SK-N-SH treated with all-trans-retinoic acid at 6 μM for 48 hours (cell line): ENCODE measurements at regions not wholly inside any gene's neighbourhood (a gene's known extent, or its start where the extent isn't known, plus 50 kb on each side); places are given as distances from the start of the nearest gene placed in this dataset.

Experiments used
- ARNTL ChIP-seq: fragments of 450-650 bp; formaldehyde crosslinking; IDR thresholded peaks from 2 replicates; pipeline ENCODE4 v1.5.0; 2020; ENCODE audit warnings: low read depth, mild to moderate bottlenecking, moderate library complexity, borderline replicate concordance
- BACH2 ChIP-seq: fragments of 250-450 bp; sonication (Bioruptor Pico); IDR thresholded peaks from 2 replicates; pipeline ENCODE4 v1.9.0; 2021; ENCODE audit warnings: mild to moderate bottlenecking, borderline replicate concordance
- CREB5 ChIP-seq: fragments of 250-450 bp; sonication (Bioruptor Pico); IDR thresholded peaks from 2 replicates; pipeline ENCODE4 v1.5.1; 2020; ENCODE audit warnings: low read depth, mild to moderate bottlenecking, moderate library complexity
- GLIS3 ChIP-seq: fragments of 250-450 bp; sonication (Bioruptor Pico); IDR thresholded peaks from 2 replicates; pipeline ENCODE4 v1.5.0; 2020; ENCODE audit warnings: mild to moderate bottlenecking, moderate library complexity
- ISL1 ChIP-seq: fragments of 250-450 bp; sonication (Bioruptor Pico); IDR thresholded peaks from 2 replicates; pipeline ENCODE4 v2.1.2; 2022; ENCODE audit warnings: mild to moderate bottlenecking, moderate library complexity
- PATZ1 ChIP-seq: fragments of 250-450 bp; sonication (Bioruptor Pico); IDR thresholded peaks from 2 replicates; pipeline ENCODE4 v1.8.0; 2020; ENCODE audit warnings: mild to moderate bottlenecking, moderate library complexity, borderline replicate concordance
- RARB ChIP-seq: fragments of 250-450 bp; sonication (Bioruptor Pico); IDR thresholded peaks from 2 replicates; pipeline ENCODE4 v1.8.0; 2021; ENCODE audit warnings: mild to moderate bottlenecking, moderate library complexity
- SNAI2 ChIP-seq: fragments of 250-450 bp; sonication (Bioruptor Pico); IDR thresholded peaks from 2 replicates; pipeline ENCODE4 v1.5.0; 2020; ENCODE audit warnings: mild to moderate bottlenecking, moderate library complexity

GRCh38 chr16:11480634-11481033, 106.1 kb downstream of the LITAF start:
- TF ChIP-seq PATZ1 (CRISPR knock-in tag) (no peak), CREB5 (CRISPR knock-in tag) (no peak), GLIS3 (CRISPR knock-in tag) (no peak), ARNTL (CRISPR knock-in tag) (no peak), SNAI2 (no peak), ISL1 (CRISPR knock-in tag) (no peak), RARB (CRISPR knock-in tag) (no peak), BACH2 (CRISPR knock-in tag) (no peak)
